ENCODE measurements at regions not wholly inside any gene's neighbourhood (a gene's known extent, or its start where the extent isn't known, plus 50 kb on each side); places are given as distances from the start of the nearest gene placed in this dataset.

DNA sequence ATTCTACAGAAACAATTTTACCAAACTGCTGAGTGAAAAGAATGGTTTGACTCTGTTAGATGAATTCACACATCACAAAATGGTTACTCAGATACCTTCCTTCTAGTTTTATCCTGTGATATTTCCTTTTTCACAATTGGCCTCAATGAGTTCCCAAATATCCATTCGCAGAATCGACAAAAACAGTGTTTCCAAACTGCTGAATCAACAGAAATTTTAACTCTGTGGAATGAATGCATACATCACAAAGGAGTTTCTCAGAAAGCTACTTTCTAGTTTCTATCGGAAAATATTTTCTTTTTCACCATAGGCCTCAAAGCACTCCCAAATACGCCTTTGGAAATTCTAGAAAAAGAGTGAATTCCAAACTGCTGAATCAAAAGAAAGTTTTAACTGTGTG lies 525.0 kb downstream of the ALG10 start:
- intact Hi-C loops (cut with micrococcal nuclease; ENCODE audit: unreplicated experiment) (no loop called here), in situ Hi-C loops (cut with MboI) (no loop called here)
- H3K4me2 ChIP-seq (ENCODE audit: control insufficient read depth, insufficient read depth): no peak overlapping the region
- no peak overlapping the region for H3K9ac ChIP-seq (ENCODE audit: control insufficient read depth, insufficient read depth, low read length)
- H2AFZ ChIP-seq (ENCODE audit: control insufficient read depth, low read depth, low read length): no peak overlapping the region
- DNase-seq (ENCODE audit: low read depth, low spot score) (no peak), ATAC-seq (no peak), FAIRE-seq (no peak)
- WGBS (ENCODE audit: insufficient coverage, insufficient replicate concordance, low lambda C conversion rate, missing lambda C conversion rate): 5% methylated on average over 4 of the region's 4 CpGs
- BruUV-seq (replicated peaks): no TSS peak
- ChIA-PET CTCF (no interaction called here), POLR2A (no interaction called here), SMC1A (ENCODE audit: uncharacterized antibody, unreplicated experiment) (no interaction called here), RAD21 (ENCODE audit: unreplicated experiment) (no interaction called here)
- no peak overlapping the region for H3K4me3 ChIP-seq
- H3K27ac ChIP-seq (ENCODE audit: control insufficient read depth, insufficient read depth): no peak overlapping the region
- H3K79me2 ChIP-seq (ENCODE audit: control insufficient read depth, insufficient read depth, low read length): no peaks in the 10 kb centered on the region
- H3K27me3 ChIP-seq (replicated peaks in 1 of 2; ENCODE audit: control insufficient read depth in 2 of 2, insufficient read depth in 2 of 2, low read length in 1 of 2): no peaks in the 10 kb centered on the region
- H3K4me1 ChIP-seq (ENCODE audit: control insufficient read depth, insufficient read depth, low read length): no peaks in the 10 kb centered on the region
- H4K20me1 ChIP-seq (ENCODE audit: control insufficient read depth, insufficient read depth): no peaks in the 10 kb centered on the region
- TF ChIP-seq HDAC6 (IDR thresholded peaks at IDR 0.05; ENCODE audit: unreplicated experiment) (no peak), MXI1 (IDR thresholded peaks at IDR 0.05; ENCODE audit: low read depth, low read length) (no peak), RBBP5 (conservative IDR thresholded peaks at IDR 0.05) (no peak), EP300 (IDR thresholded peaks at IDR 0.05; ENCODE audit: borderline replicate concordance in 1 of 2, control insufficient read depth in 1 of 2, low read depth in 2 of 2, low read length in 2 of 2) (no peak), POU2F2 (IDR thresholded peaks at IDR 0.05; ENCODE audit: borderline replicate concordance, low read depth, low read length) (no peak)
- H3K36me3 ChIP-seq (ENCODE audit: control insufficient read depth in 2 of 2, insufficient read depth in 2 of 2, low read length in 1 of 2): no peaks in the 10 kb centered on the region
- H3K9me3 ChIP-seq (replicated peaks; ENCODE audit: control insufficient read depth, insufficient read depth, low read length): no peaks in the 10 kb centered on the region; the same call in 2 of the 3 replicates

DNA sequence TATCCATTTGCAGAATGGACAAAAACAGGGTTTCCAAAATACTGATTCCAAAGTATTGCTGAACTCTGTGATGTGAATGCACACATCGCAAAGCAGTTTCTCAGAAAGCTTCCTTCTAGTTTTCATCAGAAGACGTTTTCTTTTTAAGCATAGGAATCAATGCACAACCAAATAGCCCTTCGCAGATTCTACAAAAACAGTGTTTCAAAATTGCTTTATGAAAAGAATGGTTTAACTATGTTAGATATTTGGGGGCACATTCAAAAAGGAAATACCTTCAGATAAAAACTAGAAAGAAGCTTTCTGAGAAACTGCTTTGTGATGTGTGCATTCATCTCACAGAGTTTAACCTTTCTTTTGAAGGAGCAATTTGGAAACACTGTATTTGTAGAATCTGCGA lies 569.7 kb downstream of the ALG10 start:
- Histone ChIP-seq H3K9ac (ENCODE audit: control insufficient read depth, insufficient read depth, low read length) (no peak overlapping the region), H3K79me2 (ENCODE audit: control insufficient read depth, insufficient read depth, low read length) (no peaks in the 10 kb centered on the region), H3K4me3 (no peak overlapping the region), H3K4me2 (ENCODE audit: control insufficient read depth, insufficient read depth) (no peak overlapping the region), H3K27ac (ENCODE audit: control insufficient read depth, insufficient read depth) (no peak overlapping the region), H2AFZ (ENCODE audit: control insufficient read depth, low read depth, low read length) (no peak overlapping the region), H3K4me1 (ENCODE audit: control insufficient read depth, insufficient read depth, low read length) (no peaks in the 10 kb centered on the region), H3K9me3 (replicated peaks; ENCODE audit: control insufficient read depth, insufficient read depth, low read length) (no peaks in the 10 kb centered on the region; the same call in 2 of the 3 replicates), H4K20me1 (ENCODE audit: control insufficient read depth, insufficient read depth) (no peaks in the 10 kb centered on the region), H3K36me3 (ENCODE audit: control insufficient read depth in 2 of 2, insufficient read depth in 2 of 2, low read length in 1 of 2) (no peaks in the 10 kb centered on the region), H3K27me3 (replicated peaks in 1 of 2; ENCODE audit: control insufficient read depth in 2 of 2, insufficient read depth in 2 of 2, low read length in 1 of 2) (no peaks in the 10 kb centered on the region)
- in situ Hi-C loops (cut with MboI): loop anchor here (10.0 to 25.0 kb wide), 2 partner anchors 53 to 305 kb away; no protein-coding TSS in a partner anchor
- 46% methylated on average over 4 of the region's 4 CpGs for WGBS (ENCODE audit: insufficient coverage, insufficient replicate concordance, low lambda C conversion rate, missing lambda C conversion rate)
- ChIA-PET RAD21 (ENCODE audit: unreplicated experiment) (no interaction called here), CTCF (no interaction called here), POLR2A (no interaction called here), SMC1A (ENCODE audit: uncharacterized antibody, unreplicated experiment) (no interaction called here)
- BruUV-seq (replicated peaks): no TSS peak
- FAIRE-seq (no peak), DNase-seq (ENCODE audit: low read depth, low spot score) (no peak), ATAC-seq (no peak)
- intact Hi-C loops (cut with micrococcal nuclease; ENCODE audit: unreplicated experiment): no loop called here
- TF ChIP-seq BCL11A (IDR thresholded peaks at IDR 0.05; ENCODE audit: low read depth, low read length) (no peak), DPF2 (IDR thresholded peaks at IDR 0.05) (no peak), ZNF384 (IDR thresholded peaks at IDR 0.05; ENCODE audit: borderline replicate concordance, low read depth, low read length) (no peak), JUNB (IDR thresholded peaks at IDR 0.05) (no peak), RBBP5 (conservative IDR thresholded peaks at IDR 0.05) (no peak), ZNF622 (IDR thresholded peaks at IDR 0.05) (no peak), ETV6 (conservative IDR thresholded peaks at IDR 0.05 in 1 of 2, IDR thresholded peaks at IDR 0.05 in 1 of 2; ENCODE audit: borderline replicate concordance in 1 of 2, low read depth in 1 of 2) (no peak), HCFC1 (IDR thresholded peaks at IDR 0.05; ENCODE audit: low read length) (no peak), CREB1 (IDR thresholded peaks at IDR 0.05; ENCODE audit: low read depth) (no peak), KAT2A (conservative IDR thresholded peaks at IDR 0.05; ENCODE audit: control insufficient read depth, low read depth, low read length) (no peak), CEBPB (IDR thresholded peaks at IDR 0.05; ENCODE audit: borderline replicate concordance in 1 of 2, low read depth in 2 of 2, low read length in 2 of 2) (no peak)
- TF ChIP-seq, protein P1, sequence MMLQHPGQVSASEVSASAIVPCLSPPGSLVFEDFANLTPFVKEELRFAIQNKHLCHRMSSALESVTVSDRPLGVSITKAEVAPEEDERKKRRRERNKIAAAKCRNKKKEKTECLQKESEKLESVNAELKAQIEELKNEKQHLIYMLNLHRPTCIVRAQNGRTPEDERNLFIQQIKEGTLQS (IDR thresholded peaks at IDR 0.05; ENCODE audit: borderline replicate concordance, extremely low read depth, low read depth, low read length): no peak
- TF ChIP-seq, protein P2, sequence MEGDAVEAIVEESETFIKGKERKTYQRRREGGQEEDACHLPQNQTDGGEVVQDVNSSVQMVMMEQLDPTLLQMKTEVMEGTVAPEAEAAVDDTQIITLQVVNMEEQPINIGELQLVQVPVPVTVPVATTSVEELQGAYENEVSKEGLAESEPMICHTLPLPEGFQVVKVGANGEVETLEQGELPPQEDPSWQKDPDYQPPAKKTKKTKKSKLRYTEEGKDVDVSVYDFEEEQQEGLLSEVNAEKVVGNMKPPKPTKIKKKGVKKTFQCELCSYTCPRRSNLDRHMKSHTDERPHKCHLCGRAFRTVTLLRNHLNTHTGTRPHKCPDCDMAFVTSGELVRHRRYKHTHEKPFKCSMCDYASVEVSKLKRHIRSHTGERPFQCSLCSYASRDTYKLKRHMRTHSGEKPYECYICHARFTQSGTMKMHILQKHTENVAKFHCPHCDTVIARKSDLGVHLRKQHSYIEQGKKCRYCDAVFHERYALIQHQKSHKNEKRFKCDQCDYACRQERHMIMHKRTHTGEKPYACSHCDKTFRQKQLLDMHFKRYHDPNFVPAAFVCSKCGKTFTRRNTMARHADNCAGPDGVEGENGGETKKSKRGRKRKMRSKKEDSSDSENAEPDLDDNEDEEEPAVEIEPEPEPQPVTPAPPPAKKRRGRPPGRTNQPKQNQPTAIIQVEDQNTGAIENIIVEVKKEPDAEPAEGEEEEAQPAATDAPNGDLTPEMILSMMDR (IDR thresholded peaks at IDR 0.05 in 2 of 3, conservative IDR thresholded peaks at IDR 0.05 in 1 of 3; ENCODE audit: control insufficient read depth in 2 of 3, extremely low read depth in 1 of 3, insufficient read depth in 1 of 3, low read depth in 3 of 3, low read length in 3 of 3): no peak

All from GM12878 (cell line).